CD14-positive monocyte (primary cell): ENCODE measurements at regions not wholly inside any gene's neighbourhood (a gene's known extent, or its start where the extent isn't known, plus 50 kb on each side); places are given as distances from the start of the nearest gene placed in this dataset.

Experiments
- DNase-seq, 3 donors: peaks; one replicate each; pipeline ENCODE4 v3.0.0-alpha.2; 2011 to 2022
- H2AFZ ChIP-seq: 2 replicates; pipeline ENCODE4 v1.6.0; 2012; ENCODE audit warnings: mild to moderate bottlenecking, low read depth, low read length, inconsistent platforms; ENCODE audit not compliant: insufficient read depth, poor library complexity, severe bottlenecking
- H3K27ac ChIP-seq, 2 donors: 1 replicate in 1 of 2; 2 replicates in 1 of 2; pipeline ENCODE4 v1.5.1; 2012 to 2013; ENCODE audit warnings: low read length in 2 of 2, control low read depth in 1 of 2, inconsistent platforms in 1 of 2, low read depth in 1 of 2, mild to moderate bottlenecking in 1 of 2
- H3K27me3 ChIP-seq, 2 donors: one replicate each; pipeline versions ENCODE4 v1.6.0 to v1.6.1; 2011 to 2013; ENCODE audit warnings: low read length in 2 of 2; ENCODE audit not compliant: control insufficient read depth in 2 of 2, insufficient read depth in 2 of 2
- H3K36me3 ChIP-seq, 2 donors: replicated peaks in 1 of 2; 1 replicate in 1 of 2; 2 replicates in 1 of 2; pipeline versions ENCODE4 v1.5.1 to v1.6.1; 2012 to 2013; ENCODE audit warnings: low read length in 2 of 2, control low read depth in 1 of 2, inconsistent platforms in 1 of 2, mild to moderate bottlenecking in 1 of 2; ENCODE audit not compliant: insufficient read depth in 2 of 2, control insufficient read depth in 1 of 2
- H3K4me1 ChIP-seq, 2 donors: 1 replicate in 1 of 2; 2 replicates in 1 of 2; pipeline versions ENCODE4 v1.5.1 to v1.6.1; 2012 to 2013; ENCODE audit warnings: low read length in 2 of 2, control low read depth in 1 of 2, inconsistent platforms in 1 of 2, mild to moderate bottlenecking in 1 of 2, moderate library complexity in 1 of 2; ENCODE audit not compliant: insufficient read depth in 2 of 2, control insufficient read depth in 1 of 2
- H3K4me2 ChIP-seq: replicated peaks from 2 replicates; pipeline ENCODE3; 2012; ENCODE audit warnings: low read length, moderate library complexity, mild to moderate bottlenecking; ENCODE audit not compliant: poor library complexity, severe bottlenecking; ENCODE audit errors: extremely low read depth
- H3K4me3 ChIP-seq, 3 experiments: fragments of 200-600 bp in 1 of 3; sonication (generic) in 1 of 3; replicated peaks in 1 of 3; 1 replicate in 2 of 3; 2 replicates in 1 of 3; pipeline ENCODE4 v1.5.1; 2011 to 2013; ENCODE audit warnings: low read length in 3 of 3, mild to moderate bottlenecking in 3 of 3, control low read depth in 2 of 3, low read depth in 2 of 3, inconsistent platforms in 1 of 3, moderate library complexity in 1 of 3
- H3K79me2 ChIP-seq: 2 replicates; pipeline ENCODE4 v1.6.0; 2012; ENCODE audit warnings: mild to moderate bottlenecking, control low read depth, inconsistent platforms, low read length, moderate library complexity; ENCODE audit not compliant: insufficient read depth
- H3K9ac ChIP-seq: 2 replicates; pipeline ENCODE4 v1.6.0; 2017; ENCODE audit warnings: low read length, mild to moderate bottlenecking; ENCODE audit not compliant: insufficient read depth, poor library complexity, severe bottlenecking
- H3K9me3 ChIP-seq, 2 donors: replicated peaks in 1 of 2; 1 replicate in 1 of 2; 2 replicates in 1 of 2; pipeline versions ENCODE4 v1.5.1 to v1.6.1; 2012 to 2013; ENCODE audit warnings: low read length in 2 of 2, control low read depth in 1 of 2; ENCODE audit not compliant: control insufficient read depth in 1 of 2, insufficient read depth in 1 of 2
- H4K20me1 ChIP-seq: 2 replicates; pipeline ENCODE4 v1.6.0; 2012; ENCODE audit warnings: mild to moderate bottlenecking, low read length, control low read depth, moderate library complexity; ENCODE audit not compliant: insufficient read depth
- H3K27ac Mint-ChIP-seq, 7 donors: one replicate each; pipeline ENCODE4 v1.8.0; 2020; ENCODE audit warnings: mild to moderate bottlenecking in 7 of 7, mixed read lengths in 7 of 7, moderate library complexity in 6 of 7, inconsistent platforms in 2 of 7
- H3K27me3 Mint-ChIP-seq, 3 donors: one replicate each; pipeline ENCODE4 v1.8.0; 2021 to 2022; ENCODE audit warnings: low read depth in 3 of 3, mild to moderate bottlenecking in 3 of 3, mixed read lengths in 3 of 3, moderate library complexity in 3 of 3, inconsistent platforms in 1 of 3
- H3K36me3 Mint-ChIP-seq, 2 donors: one replicate each; pipeline ENCODE4 v1.8.0; 2020; ENCODE audit warnings: mixed read lengths in 2 of 2, inconsistent platforms in 1 of 2, mild to moderate bottlenecking in 1 of 2
- H3K4me1 Mint-ChIP-seq: one replicate; pipeline ENCODE4 v1.8.0; 2020; ENCODE audit warnings: mild to moderate bottlenecking, mixed read lengths
- H3K4me3 Mint-ChIP-seq, 2 donors: one replicate each; pipeline ENCODE4 v1.8.0; 2020; ENCODE audit warnings: mild to moderate bottlenecking in 2 of 2, mixed read lengths in 2 of 2, moderate library complexity in 1 of 2
- H3K9me3 Mint-ChIP-seq, 7 donors: one replicate each; pipeline ENCODE4 v1.8.0; 2020 to 2022; ENCODE audit warnings: mixed read lengths in 7 of 7, mild to moderate bottlenecking in 6 of 7, moderate library complexity in 6 of 7, inconsistent platforms in 2 of 7
- CTCF ChIP-seq: fragments of 200-600 bp; IDR thresholded peaks from one replicate; pipeline ENCODE4 v1.8.0; 2022; ENCODE audit warnings: antibody characterized with exemption, mild to moderate bottlenecking
- WGBS: methylation state at CpG from one replicate; pipeline ENCODE4 v1.1.5; 2013; ENCODE audit warnings: missing lambda C conversion rate; ENCODE audit not compliant: insufficient coverage; 5-methylcytosine and 5-hydroxymethylcytosine counted together
- intact Hi-C, 2 donors: fragments of 100-400 bp; cut with micrococcal nuclease; formaldehyde crosslinking; loops; one replicate each; pipeline versions ENCODE4 v1.15.0 to v1.15.1; 2023

DNA sequence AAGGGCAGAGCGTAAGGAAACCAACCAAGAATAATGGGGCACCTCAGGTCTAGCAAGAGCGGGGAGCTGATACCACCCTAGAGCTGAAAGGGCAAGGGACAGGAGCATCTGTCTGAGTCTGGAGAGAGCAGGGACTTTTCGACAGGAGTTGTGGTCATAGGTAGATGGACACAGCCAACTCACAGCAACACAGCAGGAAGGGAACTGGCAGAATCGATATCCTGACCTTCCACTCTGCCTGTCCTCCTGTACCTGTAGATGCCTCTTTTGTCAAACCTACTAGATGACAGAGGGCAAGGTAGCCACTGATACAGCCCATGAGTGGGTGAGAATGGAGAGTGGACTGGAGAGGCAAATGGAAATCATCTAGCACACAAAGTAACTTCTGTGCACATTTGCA, 247.2 kb upstream of the EGLN3 start:
- no peak for TF ChIP-seq CTCF
- H3K36me3 Mint-ChIP-seq: no peaks in the 10 kb centered on the region

DNA sequence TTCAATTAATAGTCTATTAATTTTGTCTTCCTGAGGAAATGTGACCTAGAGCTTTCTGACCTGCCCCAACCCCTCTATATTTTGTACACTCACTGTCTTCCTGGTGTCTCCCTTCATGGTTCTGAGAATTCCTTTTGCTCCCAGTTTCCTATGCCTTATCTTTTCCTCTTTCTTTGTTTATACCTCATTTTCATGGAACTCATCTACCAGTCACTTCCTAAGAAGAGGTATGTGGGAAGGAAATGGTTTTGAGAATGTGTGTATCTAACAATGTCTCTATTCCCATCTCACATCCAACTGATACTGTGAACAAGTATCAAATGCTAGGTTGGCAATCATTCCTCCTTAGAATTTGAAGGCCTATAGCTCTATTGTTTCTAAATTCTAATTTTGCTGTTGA, 245.1 kb upstream of the EGLN3 start:
- H3K4me3 ChIP-seq: no peak overlapping the region
- H3K36me3 ChIP-seq: no peaks in the 10 kb centered on the region
- H3K27ac ChIP-seq: no peak overlapping the region
- DNase-seq: no peak
- H3K4me2 ChIP-seq: no peak overlapping the region
- no peak overlapping the region for H2AFZ ChIP-seq
- intact Hi-C loops: no loop called here
- Mint-ChIP-seq H3K4me3 (peak overlapping the region in 1 of 2 donors; percentile 1), H3K27ac (no peak overlapping the region), H3K4me1 (no peaks in the 10 kb centered on the region), H3K36me3 (no peaks in the 10 kb centered on the region), H3K27me3 (peaks cover 17 to 33% (median 23%) of the 10 kb centered on the region in 3 donors), H3K9me3 (peaks cover 0 to 7% (median 3%) of the 10 kb centered on the region in 7 donors)
- no peak overlapping the region for H3K9ac ChIP-seq
- TF ChIP-seq CTCF: no peak
- H3K27me3 ChIP-seq: peaks cover 16 to 17% of the 10 kb centered on the region in 2 donors
- no peaks in the 10 kb centered on the region for H3K79me2 ChIP-seq
- no peaks in the 10 kb centered on the region for H3K4me1 ChIP-seq
- H4K20me1 ChIP-seq: no peaks in the 10 kb centered on the region
- H3K9me3 ChIP-seq: no peaks in the 10 kb centered on the region

More for the DNA sequence above, 247.2 kb upstream of the EGLN3 start:
- H3K27ac ChIP-seq: no peak overlapping the region
- no peak for DNase-seq
- H3K36me3 ChIP-seq: no peaks in the 10 kb centered on the region
- peaks cover under 1% of the 10 kb centered on the region for H3K4me1 Mint-ChIP-seq
- H3K27ac Mint-ChIP-seq: no peak overlapping the region
- H3K79me2 ChIP-seq: no peaks in the 10 kb centered on the region
- WGBS: 93% methylated on average over 2 of the region's 4 CpGs
- H3K4me2 ChIP-seq: no peak overlapping the region
- peaks cover 27 to 46% (median 29%) of the 10 kb centered on the region in 3 donors for H3K27me3 Mint-ChIP-seq
- H3K4me3 ChIP-seq: no peak overlapping the region
- no peak overlapping the region for H2AFZ ChIP-seq
- no peaks in the 10 kb centered on the region for H4K20me1 ChIP-seq
- H3K9me3 ChIP-seq: no peaks in the 10 kb centered on the region
- H3K27me3 ChIP-seq: peaks cover 29 to 30% of the 10 kb centered on the region in 2 donors
- H3K4me3 Mint-ChIP-seq: no peak overlapping the region
- H3K4me1 ChIP-seq: no peaks in the 10 kb centered on the region
- intact Hi-C loops: no loop called here
- H3K9me3 Mint-ChIP-seq: peaks cover 0 to 7% (median 3%) of the 10 kb centered on the region in 7 donors
- H3K9ac ChIP-seq: no peak overlapping the region
